ENCODE measurements at regions not wholly inside any gene's neighbourhood (a gene's known extent, or its start where the extent isn't known, plus 50 kb on each side); places are given as distances from the start of the nearest gene placed in this dataset.

- TF ChIP-seq CTCF (IDR thresholded peaks at IDR 0.05; ENCODE audit: insufficient read depth, low read length), result no peak
- TF ChIP-seq POLR2AphosphoS5 (IDR thresholded peaks at IDR 0.05; ENCODE audit: low read depth), result no peak
- no peak for TF ChIP-seq SPI1 (IDR thresholded peaks at IDR 0.05; ENCODE audit: borderline replicate concordance, low read depth)
- TF ChIP-seq REST (IDR thresholded peaks at IDR 0.05; ENCODE audit: insufficient replicate concordance, low read depth), result no peak
- no peak for TF ChIP-seq GABPA (IDR thresholded peaks at IDR 0.05; ENCODE audit: low read depth)
Observed at GRCh38 chrX:117508021-117508420, 608.6 kb downstream of the KLHL13 start.

All from HL-60 (cell line).